ENCODE measurements at regions not wholly inside any gene's neighbourhood (a gene's known extent, or its start where the extent isn't known, plus 50 kb on each side); places are given as distances from the start of the nearest gene placed in this dataset.

DNA sequence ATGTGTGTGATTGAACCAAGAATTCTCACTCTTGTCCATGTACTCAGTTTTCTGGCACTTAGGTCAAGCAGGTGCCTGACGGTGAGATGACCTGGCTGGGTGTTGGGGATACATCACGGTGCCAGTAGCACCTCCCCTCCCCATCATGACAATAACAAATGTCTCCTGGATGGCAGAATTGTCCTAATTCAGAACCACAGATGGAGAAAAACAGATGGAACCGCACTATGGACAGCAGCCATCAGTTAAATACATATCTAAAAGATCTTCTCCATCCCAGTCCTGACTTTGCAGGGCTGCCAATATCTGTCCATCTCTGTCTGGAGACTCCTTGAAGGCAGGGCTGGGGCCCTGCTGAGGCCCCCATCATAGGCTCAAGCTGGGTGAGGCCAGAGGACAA is 126.9 kb downstream of the PTPRS start:
- TF ChIP-seq, protein P1, sequence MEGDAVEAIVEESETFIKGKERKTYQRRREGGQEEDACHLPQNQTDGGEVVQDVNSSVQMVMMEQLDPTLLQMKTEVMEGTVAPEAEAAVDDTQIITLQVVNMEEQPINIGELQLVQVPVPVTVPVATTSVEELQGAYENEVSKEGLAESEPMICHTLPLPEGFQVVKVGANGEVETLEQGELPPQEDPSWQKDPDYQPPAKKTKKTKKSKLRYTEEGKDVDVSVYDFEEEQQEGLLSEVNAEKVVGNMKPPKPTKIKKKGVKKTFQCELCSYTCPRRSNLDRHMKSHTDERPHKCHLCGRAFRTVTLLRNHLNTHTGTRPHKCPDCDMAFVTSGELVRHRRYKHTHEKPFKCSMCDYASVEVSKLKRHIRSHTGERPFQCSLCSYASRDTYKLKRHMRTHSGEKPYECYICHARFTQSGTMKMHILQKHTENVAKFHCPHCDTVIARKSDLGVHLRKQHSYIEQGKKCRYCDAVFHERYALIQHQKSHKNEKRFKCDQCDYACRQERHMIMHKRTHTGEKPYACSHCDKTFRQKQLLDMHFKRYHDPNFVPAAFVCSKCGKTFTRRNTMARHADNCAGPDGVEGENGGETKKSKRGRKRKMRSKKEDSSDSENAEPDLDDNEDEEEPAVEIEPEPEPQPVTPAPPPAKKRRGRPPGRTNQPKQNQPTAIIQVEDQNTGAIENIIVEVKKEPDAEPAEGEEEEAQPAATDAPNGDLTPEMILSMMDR (IDR thresholded peaks at IDR 0.05; ENCODE audit: low read depth, low read length, missing control alignments): no peak
- no peak for DNase-seq (ENCODE audit: extremely low read depth, low read depth)
- no peak overlapping the region for H3K4me3 ChIP-seq (replicated peaks; ENCODE audit: low read depth, low read length)

DNA sequence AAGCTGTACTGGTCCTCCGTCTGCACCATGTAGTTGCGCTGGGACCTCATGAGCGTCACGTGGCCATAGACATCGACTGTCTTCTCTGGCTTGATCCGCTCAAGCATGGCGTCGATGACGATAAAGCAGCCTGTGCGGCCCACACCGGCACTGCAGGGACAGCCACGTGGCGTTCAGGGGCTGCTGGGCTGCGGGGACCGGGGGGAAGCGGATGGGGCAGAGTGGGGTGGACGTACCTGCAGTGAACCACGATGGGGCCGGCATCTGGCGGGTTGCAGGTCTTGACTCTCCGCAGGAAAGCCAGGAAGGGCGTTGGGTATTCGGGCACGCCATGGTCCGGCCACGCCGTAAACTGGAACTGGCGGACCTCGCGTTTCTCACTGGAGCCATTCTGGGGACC is 128.5 kb downstream of the PTPRS start:
- H3K4me3 ChIP-seq (replicated peaks; ENCODE audit: low read depth, low read length): no peak overlapping the region
- TF ChIP-seq, protein P1 (IDR thresholded peaks at IDR 0.05; ENCODE audit: low read depth, low read length, missing control alignments): no peak
- no peak for DNase-seq (ENCODE audit: extremely low read depth, low read depth)

DNA sequence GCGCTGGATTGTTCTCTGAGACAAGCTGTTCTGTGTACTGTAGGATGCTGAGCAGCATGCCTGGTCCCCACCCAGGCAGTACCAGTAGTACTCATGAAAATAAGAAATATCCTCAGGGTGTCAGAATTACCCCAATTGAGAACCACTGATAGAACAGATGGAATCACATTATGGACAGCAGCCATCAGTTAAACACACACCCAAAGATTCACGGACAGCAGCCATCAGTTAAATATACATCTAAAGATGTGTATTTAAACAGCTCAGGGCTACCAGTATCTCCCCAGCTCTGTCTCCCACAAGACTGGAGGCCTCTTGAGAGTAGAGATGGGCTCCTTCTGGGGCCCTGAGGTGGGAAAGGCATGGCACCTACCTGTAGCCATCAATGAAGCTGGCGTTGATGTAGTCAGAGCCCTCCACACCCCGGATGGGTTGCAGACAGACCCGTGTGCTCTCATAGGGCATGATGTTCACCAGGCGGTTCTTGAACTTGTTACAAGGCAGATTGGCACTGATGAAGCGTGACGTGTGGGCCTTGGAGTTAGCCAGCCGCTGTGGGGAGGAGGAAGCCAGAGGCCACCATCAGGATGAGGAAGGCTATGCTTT is 129.3 kb downstream of the PTPRS start:
- DNase-seq (ENCODE audit: extremely low read depth, low read depth): no peak
- TF ChIP-seq, protein P1 (IDR thresholded peaks at IDR 0.05; ENCODE audit: low read depth, low read length, missing control alignments): no peak
- no peak overlapping the region for H3K4me3 ChIP-seq (replicated peaks; ENCODE audit: low read depth, low read length)

DNA sequence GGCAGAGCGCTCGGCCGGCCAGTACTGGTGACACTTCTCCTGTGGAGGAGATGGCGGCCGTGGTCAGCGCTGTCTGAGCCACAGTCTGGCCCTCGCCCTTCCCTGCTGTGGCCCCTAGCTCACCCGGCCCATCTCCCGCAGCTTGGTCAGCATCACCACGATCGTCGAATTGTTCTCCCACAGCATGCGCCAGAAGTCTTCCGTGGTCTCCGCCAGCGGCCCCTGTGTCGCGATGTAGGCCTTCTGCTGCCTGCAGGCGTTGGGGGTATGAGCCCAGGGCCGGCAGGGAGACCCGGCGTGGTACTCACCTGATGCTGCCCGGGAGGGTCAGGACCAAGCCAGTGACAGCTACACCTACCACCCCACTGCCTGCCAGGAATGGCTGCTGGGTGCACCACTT is 130.1 kb downstream of the PTPRS start:
- no peak overlapping the region for H3K4me3 ChIP-seq (replicated peaks; ENCODE audit: low read depth, low read length)
- TF ChIP-seq, protein P1 (IDR thresholded peaks at IDR 0.05; ENCODE audit: low read depth, low read length, missing control alignments): no peak
- no peak for DNase-seq (ENCODE audit: extremely low read depth, low read depth)

DNA sequence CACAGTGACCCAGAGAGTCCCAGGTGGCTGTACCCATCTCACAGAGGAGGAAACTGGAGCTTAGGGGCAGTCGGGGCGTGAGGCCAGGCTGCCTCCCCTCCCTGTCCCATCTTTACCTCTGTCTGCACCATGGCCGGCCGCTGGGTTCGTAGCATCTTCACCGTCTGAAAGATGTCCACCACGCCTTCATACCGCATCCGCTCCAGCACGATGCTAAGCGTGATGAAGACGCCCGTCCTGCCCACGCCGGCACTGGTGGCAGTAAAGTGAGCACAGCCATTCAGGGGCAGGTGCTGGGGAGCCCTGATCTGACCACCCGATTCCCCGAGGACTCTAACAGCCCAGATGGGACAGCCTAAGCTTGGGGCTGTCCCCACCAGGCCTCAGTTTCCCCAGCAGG is 132.8 kb downstream of the PTPRS start:
- no peak for DNase-seq (ENCODE audit: extremely low read depth, low read depth)
- no peak overlapping the region for H3K4me3 ChIP-seq (replicated peaks; ENCODE audit: low read depth, low read length)
- TF ChIP-seq, protein P1 (IDR thresholded peaks at IDR 0.05; ENCODE audit: low read depth, low read length, missing control alignments): no peak

DNA sequence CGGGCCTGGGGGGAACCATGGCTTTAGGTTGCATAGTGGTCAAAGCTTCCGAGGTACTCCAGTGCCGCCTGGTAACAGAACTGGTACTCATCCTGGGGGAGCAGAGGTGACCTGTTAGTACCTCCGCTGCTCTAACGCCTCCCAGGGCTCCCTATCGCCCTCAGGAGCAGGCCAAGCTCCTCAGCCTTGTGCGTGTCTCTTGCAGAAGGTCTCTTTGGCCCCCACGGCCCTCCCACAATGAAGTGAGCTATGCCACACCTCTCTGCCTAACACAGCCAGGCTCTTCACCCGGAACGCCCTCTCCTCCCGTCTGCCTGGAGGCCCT is 133.9 kb downstream of the PTPRS start:
- H3K4me3 ChIP-seq (replicated peaks; ENCODE audit: low read depth, low read length): no peak overlapping the region
- TF ChIP-seq, protein P1 (IDR thresholded peaks at IDR 0.05; ENCODE audit: low read depth, low read length, missing control alignments): no peak
- no peak for DNase-seq (ENCODE audit: extremely low read depth, low read depth)

All from HFF-Myc (cell line).